A549 (cell line): ENCODE measurements at regions not wholly inside any gene's neighbourhood (a gene's known extent, or its start where the extent isn't known, plus 50 kb on each side); places are given as distances from the start of the nearest gene placed in this dataset.

Source experiments
- CEBPB ChIP-seq, 2 experiments: fragments of >200 bp in 1 of 2; sonication (Bioruptor Twin) in 1 of 2; formaldehyde crosslinking in 1 of 2; IDR thresholded peaks; 2 replicates each; pipeline ENCODE4 v1.6.1; 2012 to 2016
- CHD4 ChIP-seq: fragments of 200-600 bp; sonication (generic); IDR thresholded peaks from 2 replicates; pipeline ENCODE4 v1.6.1; 2016; ENCODE audit warnings: antibody characterized with exemption, mild to moderate bottlenecking, borderline replicate concordance
- NFE2L2 ChIP-seq: fragments of 150-350 bp; conservative IDR thresholded peaks from 2 replicates; pipeline ENCODE4 v1.6.1; 2014; ENCODE audit warnings: low read length
- POLR2A ChIP-seq: IDR thresholded peaks from 2 replicates; pipeline ENCODE4 v1.6.1; 2012; ENCODE audit warnings: mild to moderate bottlenecking, low read length
- POLR2AphosphoS2 ChIP-seq: conservative IDR thresholded peaks from 2 replicates; pipeline ENCODE4 v1.6.1; 2012; ENCODE audit warnings: low read length, improper control_type of control experiment, inconsistent platforms
- RAD21 ChIP-seq, 2 experiments: fragments of >200 bp in 1 of 2; sonication (Bioruptor Twin) in 1 of 2; formaldehyde crosslinking in 1 of 2; IDR thresholded peaks in 1 of 2; conservative IDR thresholded peaks in 1 of 2; 2 replicates in 1 of 2; 3 replicates in 1 of 2; pipeline ENCODE4 v1.6.1; 2012 to 2018; ENCODE audit warnings: inconsistent platforms in 1 of 2
- REST ChIP-seq: fragments of 200-600 bp; sonication (generic); IDR thresholded peaks from 2 replicates; pipeline ENCODE4 v1.6.1; 2016; ENCODE audit warnings: antibody characterized with exemption, mild to moderate bottlenecking, moderate library complexity
- RFX5 ChIP-seq: fragments of 450-650 bp; IDR thresholded peaks from 2 replicates; pipeline ENCODE4 v1.7.1; 2014; ENCODE audit warnings: antibody characterized with exemption, mild to moderate bottlenecking, moderate library complexity
- ZFP36 ChIP-seq: fragments of 450-650 bp; IDR thresholded peaks from 2 replicates; pipeline ENCODE4 v1.6.1; 2014; ENCODE audit warnings: borderline replicate concordance; ENCODE audit not compliant: partially characterized antibody
- TF ChIP-seq, protein P1 (sequence below): fragments of >200 bp; sonication (Bioruptor Twin); formaldehyde crosslinking; IDR thresholded peaks from 3 replicates; pipeline ENCODE4 v1.5.1; 2016

- TF ChIP-seq RAD21 (conservative IDR thresholded peaks at IDR 0.05 in 1 of 2, IDR thresholded peaks at IDR 0.05 in 1 of 2): no peak
- no peak for TF ChIP-seq REST
- no peak for TF ChIP-seq NFE2L2
- TF ChIP-seq POLR2A: no peak
- TF ChIP-seq CHD4: no peak
- TF ChIP-seq, protein P1, sequence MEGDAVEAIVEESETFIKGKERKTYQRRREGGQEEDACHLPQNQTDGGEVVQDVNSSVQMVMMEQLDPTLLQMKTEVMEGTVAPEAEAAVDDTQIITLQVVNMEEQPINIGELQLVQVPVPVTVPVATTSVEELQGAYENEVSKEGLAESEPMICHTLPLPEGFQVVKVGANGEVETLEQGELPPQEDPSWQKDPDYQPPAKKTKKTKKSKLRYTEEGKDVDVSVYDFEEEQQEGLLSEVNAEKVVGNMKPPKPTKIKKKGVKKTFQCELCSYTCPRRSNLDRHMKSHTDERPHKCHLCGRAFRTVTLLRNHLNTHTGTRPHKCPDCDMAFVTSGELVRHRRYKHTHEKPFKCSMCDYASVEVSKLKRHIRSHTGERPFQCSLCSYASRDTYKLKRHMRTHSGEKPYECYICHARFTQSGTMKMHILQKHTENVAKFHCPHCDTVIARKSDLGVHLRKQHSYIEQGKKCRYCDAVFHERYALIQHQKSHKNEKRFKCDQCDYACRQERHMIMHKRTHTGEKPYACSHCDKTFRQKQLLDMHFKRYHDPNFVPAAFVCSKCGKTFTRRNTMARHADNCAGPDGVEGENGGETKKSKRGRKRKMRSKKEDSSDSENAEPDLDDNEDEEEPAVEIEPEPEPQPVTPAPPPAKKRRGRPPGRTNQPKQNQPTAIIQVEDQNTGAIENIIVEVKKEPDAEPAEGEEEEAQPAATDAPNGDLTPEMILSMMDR: no peak
- no peak for TF ChIP-seq POLR2AphosphoS2
- no peak for TF ChIP-seq RFX5
- TF ChIP-seq ZFP36: no peak
- TF ChIP-seq CEBPB (IDR thresholded peaks at IDR 0.05): no peak
These were observed 57.3 kb downstream of the EVX1 start for GRCh38 chr7:27299861-27300260.
